Right lobe of liver (tissue), 6 donors: ENCODE measurements at regions not wholly inside any gene's neighbourhood (a gene's known extent, or its start where the extent isn't known, plus 50 kb on each side); places are given as distances from the start of the nearest gene placed in this dataset.

ENCODE experiments used
- ATAC-seq, 4 donors: fragments of 200-7000 bp; cut with Tn5 transposase; one replicate each; pipeline ENCODE4 v1.9.1; 2020; ENCODE audit warnings: mild to moderate bottlenecking in 4 of 4, moderate library complexity in 4 of 4
- DNase-seq, 3 donors: peaks; one replicate each; pipeline ENCODE4 v3.0.0-alpha.2; 2020
- H3K27ac ChIP-seq, 3 donors: fragments of 200-600 bp; one replicate each; pipeline ENCODE4 v1.8.0; 2022
- H3K27me3 ChIP-seq, 2 donors: fragments of 200-600 bp; one replicate each; pipeline ENCODE4 v1.8.0; 2022
- H3K36me3 ChIP-seq, 4 donors: fragments of 200-600 bp; sonication (generic) in 1 of 4; one replicate each; pipeline versions ENCODE4 v1.5.1 to v1.8.0; 2017 to 2022; ENCODE audit warnings: control low read depth in 1 of 4
- H3K4me1 ChIP-seq, 4 donors: fragments of 200-600 bp; sonication (generic) in 1 of 4; one replicate each; pipeline versions ENCODE4 v1.5.1 to v1.8.0; 2017 to 2022; ENCODE audit warnings: control low read depth in 1 of 4
- H3K4me3 ChIP-seq, 3 donors: fragments of 200-600 bp; one replicate each; pipeline ENCODE4 v1.8.0; 2022
- H3K9me3 ChIP-seq, 4 donors: fragments of 200-600 bp; sonication (generic) in 1 of 4; one replicate each; pipeline versions ENCODE4 v1.5.1 to v1.8.0; 2017 to 2022; ENCODE audit warnings: control low read depth in 1 of 4
- CTCF ChIP-seq, 4 donors: fragments of 200-600 bp in 3 of 4; fragments of 450-650 bp in 1 of 4; IDR thresholded peaks; one replicate each; pipeline versions ENCODE4 v1.5.1 to v1.8.0; 2016 to 2022; ENCODE audit warnings: antibody characterized with exemption in 4 of 4, mild to moderate bottlenecking in 2 of 4
- POLR2A ChIP-seq: fragments of 450-650 bp; IDR thresholded peaks from one replicate; pipeline ENCODE4 v1.6.1; 2017; ENCODE audit warnings: antibody characterized with exemption, mild to moderate bottlenecking
- whole genome bisulfite sequencing: methylation state at CpG from one replicate; pipeline ENCODE4 v1.1.6; 2018; ENCODE audit warnings: low coverage, low lambda C conversion rate; ENCODE audit not compliant: insufficient coverage; ENCODE audit errors: missing lambda C conversion rate; 5-methylcytosine and 5-hydroxymethylcytosine counted together
- intact Hi-C, 2 donors: fragments of 100-400 bp; cut with DNase I; formaldehyde crosslinking; loops; one replicate each; pipeline versions ENCODE4 v1.11.2 to v1.14.1; 2022
- donor health status: DM: no; HTN: yes; CAD: no.
- donor health status: DM: no; HTN: no; CAD: no.
- donor health status: DM: no; HTN: no; CAD: no.
- donor health status: DM: no; HTN: yes; CAD: no.
- donor health status: DM: no; HTN: yes; CAD: no.

DNA sequence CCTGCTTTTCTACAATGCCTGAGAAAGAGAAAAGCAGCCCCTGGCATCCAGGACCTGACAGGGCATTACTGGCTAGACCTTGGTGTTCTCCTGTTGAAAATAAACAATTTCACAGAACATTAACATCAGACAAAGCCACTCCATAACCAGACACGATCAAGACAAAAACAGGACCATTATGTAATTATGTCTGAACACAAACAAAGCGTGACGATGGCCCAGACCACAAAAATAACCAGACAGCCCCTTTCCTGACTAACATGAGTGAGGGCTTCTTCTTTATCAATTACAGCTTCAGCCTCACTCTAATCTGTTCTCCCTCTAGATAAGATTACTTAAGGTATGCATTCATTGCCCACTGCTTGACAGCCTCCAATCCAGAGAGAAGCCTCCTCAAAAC lies 172.7 kb upstream of the LMCD1 start:
- no peaks in the 10 kb centered on the region for H3K36me3 ChIP-seq
- no peaks in the 10 kb centered on the region for H3K9me3 ChIP-seq
- ATAC-seq = no peak
- intact Hi-C loops = no loop called here
- TF ChIP-seq POLR2A (no peak), CTCF (IDR thresholded peaks at IDR 0.05) (no peak)
- H3K4me3 ChIP-seq = no peak overlapping the region
- H3K27ac ChIP-seq = no peak overlapping the region
- 75% methylated on average over 2 of the region's 3 CpGs for WGBS
- no peak for DNase-seq
- H3K4me1 ChIP-seq = no peaks in the 10 kb centered on the region
- H3K27me3 ChIP-seq = no peaks in the 10 kb centered on the region

DNA sequence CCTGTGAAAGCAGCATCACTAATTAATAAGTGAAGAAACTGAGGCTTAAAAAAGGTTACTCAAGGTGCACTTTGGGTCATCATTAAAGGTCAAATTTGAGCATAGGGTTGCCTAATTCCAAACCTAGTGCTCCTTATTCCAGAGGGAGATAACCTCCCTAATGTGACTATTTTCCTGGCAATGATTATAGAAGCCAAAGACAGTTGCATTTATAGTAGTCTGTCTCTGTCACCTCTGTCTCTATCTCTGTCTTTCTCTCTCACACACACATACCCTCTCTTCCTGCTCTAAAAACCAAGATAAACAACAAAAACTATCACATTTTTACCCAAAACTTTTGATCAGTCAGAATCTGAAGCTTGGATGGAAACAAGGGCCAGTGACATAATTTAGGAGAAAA lies 172.0 kb upstream of the LMCD1 start:
- Histone ChIP-seq H3K9me3 (no peaks in the 10 kb centered on the region), H3K27ac (no peak overlapping the region), H3K4me3 (no peak overlapping the region), H3K27me3 (no peaks in the 10 kb centered on the region), H3K36me3 (no peaks in the 10 kb centered on the region), H3K4me1 (no peaks in the 10 kb centered on the region)
- ATAC-seq (no peak), DNase-seq (no peak)
- TF ChIP-seq CTCF (IDR thresholded peaks at IDR 0.05) (no peak), POLR2A (no peak)
- intact Hi-C loops = no loop called here

GRCh38 chr3:8336456-8336855 lies 165.2 kb upstream of the LMCD1 start:
- intact Hi-C loops = no loop called here
- no peaks in the 10 kb centered on the region for H3K27me3 ChIP-seq
- no peaks in the 10 kb centered on the region for H3K9me3 ChIP-seq
- H3K27ac ChIP-seq = no peak overlapping the region
- H3K4me1 ChIP-seq = no peaks in the 10 kb centered on the region
- no peak for DNase-seq
- H3K4me3 ChIP-seq = no peak overlapping the region
- no peaks in the 10 kb centered on the region for H3K36me3 ChIP-seq
- no peak for ATAC-seq
- WGBS = 64% methylated on average over 7 of the region's 8 CpGs
- TF ChIP-seq CTCF (IDR thresholded peaks at IDR 0.05) (no peak), POLR2A (no peak)

DNA sequence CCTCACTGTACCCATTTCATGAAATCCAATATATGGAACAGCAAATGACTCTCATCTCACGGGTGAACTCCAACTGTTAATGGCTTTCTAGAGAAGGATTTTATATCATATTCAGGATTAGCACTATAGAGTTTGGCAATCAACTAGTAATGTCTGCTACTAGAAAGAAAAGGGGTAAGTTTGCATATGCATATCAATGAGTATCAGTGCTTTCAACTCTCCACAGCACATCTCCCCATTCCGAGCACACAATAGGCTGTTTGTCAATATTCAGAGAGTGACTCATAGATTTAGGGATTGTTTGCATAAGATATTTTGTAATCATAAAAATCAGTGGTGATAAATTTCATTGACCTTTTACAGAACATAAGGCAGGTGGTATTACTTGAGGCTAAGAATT lies 163.2 kb upstream of the LMCD1 start:
- WGBS = 95% methylated on average over 2 of the region's 2 CpGs
- ATAC-seq (no peak), DNase-seq (no peak)
- Histone ChIP-seq H3K4me1 (no peaks in the 10 kb centered on the region), H3K36me3 (no peaks in the 10 kb centered on the region), H3K4me3 (no peak overlapping the region), H3K27me3 (no peaks in the 10 kb centered on the region), H3K27ac (no peak overlapping the region), H3K9me3 (no peaks in the 10 kb centered on the region)
- intact Hi-C loops = no loop called here
- no peak for TF ChIP-seq POLR2A
- no peak for TF ChIP-seq CTCF (IDR thresholded peaks at IDR 0.05)

DNA sequence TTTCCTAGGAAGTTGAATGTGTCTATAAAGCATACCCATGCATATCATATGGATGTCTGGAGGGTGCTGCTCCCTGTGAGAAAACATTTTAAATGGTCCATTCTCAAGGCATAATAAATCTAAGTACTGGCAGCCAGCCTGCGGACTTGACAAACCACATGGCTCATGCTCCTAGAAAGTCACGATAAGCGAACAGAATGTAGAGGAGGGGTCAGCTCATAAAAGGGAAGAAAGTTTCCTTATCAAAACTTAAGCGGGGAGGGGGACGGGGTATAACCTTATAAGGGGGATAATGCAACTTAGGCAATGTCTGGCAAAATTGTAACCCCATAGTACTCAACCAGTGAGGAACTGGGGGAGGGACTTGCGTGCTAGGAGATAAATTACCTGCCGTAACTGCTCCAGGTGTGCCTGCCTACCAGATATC lies 159.8 kb upstream of the LMCD1 start:
- H3K36me3 ChIP-seq = no peaks in the 10 kb centered on the region
- no peak for DNase-seq
- ATAC-seq = no peak

More for the DNA sequence above, 159.8 kb upstream of the LMCD1 start:
- TF ChIP-seq CTCF (IDR thresholded peaks at IDR 0.05) (no peak), POLR2A (no peak)
- Histone ChIP-seq H3K27me3 (no peaks in the 10 kb centered on the region), H3K27ac (no peak overlapping the region), H3K4me1 (no peaks in the 10 kb centered on the region), H3K9me3 (peaks cover 0 to 6% (median 0%) of the 10 kb centered on the region in 4 donors), H3K4me3 (no peak overlapping the region)
- WGBS = 44% methylated on average over 7 of the region's 7 CpGs
- intact Hi-C loops = no loop called here
